ENCODE measurements at regions not wholly inside any gene's neighbourhood (a gene's known extent, or its start where the extent isn't known, plus 50 kb on each side); places are given as distances from the start of the nearest gene placed in this dataset.

DNA sequence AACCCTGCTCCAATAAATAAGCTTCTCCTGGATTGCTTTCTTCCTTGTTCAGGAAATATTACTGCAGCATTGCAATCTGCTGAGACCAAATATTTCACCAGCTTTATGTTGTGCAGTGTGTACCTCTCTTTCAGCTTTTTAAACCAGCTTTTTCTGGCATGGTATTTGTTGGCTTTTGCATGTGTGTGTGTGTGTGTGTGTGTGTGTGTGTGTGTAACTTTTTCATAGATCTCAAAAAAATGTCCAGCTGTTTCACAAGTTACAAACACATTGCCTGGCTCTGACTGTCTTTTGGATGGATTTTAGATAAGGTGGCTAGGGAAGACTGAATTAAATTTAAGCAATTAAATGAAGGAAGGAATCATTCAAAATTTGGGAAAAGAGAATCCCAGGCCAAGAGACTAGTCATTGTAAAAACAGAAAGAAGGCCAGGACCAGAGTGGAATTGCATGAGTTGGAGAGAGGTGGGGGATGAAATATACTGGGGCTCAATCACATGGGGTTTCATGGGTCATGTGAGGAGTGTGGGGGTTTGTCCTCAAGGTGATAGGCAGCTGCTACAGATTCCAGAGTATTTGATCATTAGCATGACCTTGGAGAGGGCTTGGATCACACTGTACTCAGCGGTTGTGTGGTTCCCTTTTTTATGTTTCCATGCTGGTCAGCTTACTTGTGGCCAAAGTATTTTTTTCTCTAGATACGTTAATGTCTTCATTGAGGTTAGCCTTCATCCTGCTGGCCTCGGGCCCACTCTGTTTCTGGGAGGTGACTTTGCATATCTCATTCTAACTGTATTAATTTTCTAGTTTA lies 357.7 kb upstream of the BOD1L1 start:
- TF ChIP-seq, protein P1, sequence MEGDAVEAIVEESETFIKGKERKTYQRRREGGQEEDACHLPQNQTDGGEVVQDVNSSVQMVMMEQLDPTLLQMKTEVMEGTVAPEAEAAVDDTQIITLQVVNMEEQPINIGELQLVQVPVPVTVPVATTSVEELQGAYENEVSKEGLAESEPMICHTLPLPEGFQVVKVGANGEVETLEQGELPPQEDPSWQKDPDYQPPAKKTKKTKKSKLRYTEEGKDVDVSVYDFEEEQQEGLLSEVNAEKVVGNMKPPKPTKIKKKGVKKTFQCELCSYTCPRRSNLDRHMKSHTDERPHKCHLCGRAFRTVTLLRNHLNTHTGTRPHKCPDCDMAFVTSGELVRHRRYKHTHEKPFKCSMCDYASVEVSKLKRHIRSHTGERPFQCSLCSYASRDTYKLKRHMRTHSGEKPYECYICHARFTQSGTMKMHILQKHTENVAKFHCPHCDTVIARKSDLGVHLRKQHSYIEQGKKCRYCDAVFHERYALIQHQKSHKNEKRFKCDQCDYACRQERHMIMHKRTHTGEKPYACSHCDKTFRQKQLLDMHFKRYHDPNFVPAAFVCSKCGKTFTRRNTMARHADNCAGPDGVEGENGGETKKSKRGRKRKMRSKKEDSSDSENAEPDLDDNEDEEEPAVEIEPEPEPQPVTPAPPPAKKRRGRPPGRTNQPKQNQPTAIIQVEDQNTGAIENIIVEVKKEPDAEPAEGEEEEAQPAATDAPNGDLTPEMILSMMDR (conservative IDR thresholded peaks at IDR 0.05; ENCODE audit: low read depth, low read length): no peak
- TF ChIP-seq EZH2 (IDR thresholded peaks at IDR 0.05; ENCODE audit: low read length, unreplicated experiment) (no peak), EZH2phosphoT487 (IDR thresholded peaks at IDR 0.05; ENCODE audit: borderline replicate concordance, low read length) (no peak)
